Ovary (tissue), 3 donors: ENCODE measurements at regions not wholly inside any gene's neighbourhood (a gene's known extent, or its start where the extent isn't known, plus 50 kb on each side); places are given as distances from the start of the nearest gene placed in this dataset.
"Not testable (repeated sequence)": the region's sequence is repeated elsewhere in the genome, so short reads cannot be mapped to it uniquely, and the experiment has no call there.

Experiments
- CTCF ChIP-seq, 3 donors: fragments of 450-650 bp in 2 of 3; fragments of 200-600 bp in 1 of 3; IDR thresholded peaks; one replicate each; pipeline versions ENCODE4 v1.5.1 to v1.8.0; 2016 to 2022; ENCODE audit warnings: antibody characterized with exemption in 3 of 3, mild to moderate bottlenecking in 1 of 3
- POLR2A ChIP-seq: fragments of 450-650 bp; IDR thresholded peaks from one replicate; pipeline ENCODE4 v1.6.1; 2017; ENCODE audit warnings: antibody characterized with exemption, mild to moderate bottlenecking, moderate library complexity
- donor health status: DM: no; HTN: no; CAD: no.

GRCh38 chr1:14432728-14433127 lies 165.8 kb upstream of the KAZN start:
- TF ChIP-seq POLR2A; CTCF (IDR thresholded peaks at IDR 0.05): not testable (repeated sequence)
